SK-N-SH treated with all-trans-retinoic acid at 6 μM for 48 hours (cell line): ENCODE measurements at regions not wholly inside any gene's neighbourhood (a gene's known extent, or its start where the extent isn't known, plus 50 kb on each side); places are given as distances from the start of the nearest gene placed in this dataset.
A peak's percentile ranks its signal among the peaks of the same experiment; 100 is the strongest.

Experiments used
- ATAC-seq: fragments of 200-7000 bp; cut with Tn5 transposase; 3 replicates; pipeline ENCODE4 v1.9.1; 2020; ENCODE audit warnings: mild to moderate bottlenecking, moderate library complexity
- ARNTL ChIP-seq: fragments of 450-650 bp; formaldehyde crosslinking; IDR thresholded peaks from 2 replicates; pipeline ENCODE4 v1.5.0; 2020; ENCODE audit warnings: low read depth, mild to moderate bottlenecking, moderate library complexity, borderline replicate concordance
- BACH2 ChIP-seq: fragments of 250-450 bp; sonication (Bioruptor Pico); IDR thresholded peaks from 2 replicates; pipeline ENCODE4 v1.9.0; 2021; ENCODE audit warnings: mild to moderate bottlenecking, borderline replicate concordance
- CREB5 ChIP-seq: fragments of 250-450 bp; sonication (Bioruptor Pico); IDR thresholded peaks from 2 replicates; pipeline ENCODE4 v1.5.1; 2020; ENCODE audit warnings: low read depth, mild to moderate bottlenecking, moderate library complexity
- CSDC2 ChIP-seq: fragments of 250-450 bp; sonication (Bioruptor Pico); IDR thresholded peaks from 2 replicates; pipeline ENCODE4 v1.5.0; 2020; ENCODE audit warnings: mild to moderate bottlenecking, moderate library complexity
- ESRRG ChIP-seq: fragments of 250-450 bp; sonication (Bioruptor Pico); IDR thresholded peaks from 2 replicates; pipeline ENCODE4 v1.6.1; 2021; ENCODE audit warnings: mild to moderate bottlenecking
- ISL1 ChIP-seq: fragments of 250-450 bp; sonication (Bioruptor Pico); IDR thresholded peaks from 2 replicates; pipeline ENCODE4 v2.1.2; 2022; ENCODE audit warnings: mild to moderate bottlenecking, moderate library complexity
- OSR1 ChIP-seq: fragments of 250-450 bp; sonication (Bioruptor Pico); IDR thresholded peaks from 2 replicates; pipeline ENCODE4 v1.8.0; 2022; ENCODE audit warnings: moderate library complexity, mild to moderate bottlenecking, inconsistent platforms
- PATZ1 ChIP-seq: fragments of 250-450 bp; sonication (Bioruptor Pico); IDR thresholded peaks from 2 replicates; pipeline ENCODE4 v1.8.0; 2020; ENCODE audit warnings: mild to moderate bottlenecking, moderate library complexity, borderline replicate concordance
- PPARA ChIP-seq: fragments of 250-450 bp; sonication (Bioruptor Pico); IDR thresholded peaks from 2 replicates; pipeline ENCODE4 v1.5.0; 2020; ENCODE audit warnings: mild to moderate bottlenecking, borderline replicate concordance
- RARB ChIP-seq: fragments of 250-450 bp; sonication (Bioruptor Pico); IDR thresholded peaks from 2 replicates; pipeline ENCODE4 v1.8.0; 2021; ENCODE audit warnings: mild to moderate bottlenecking, moderate library complexity
- SNAI2 ChIP-seq: fragments of 250-450 bp; sonication (Bioruptor Pico); IDR thresholded peaks from 2 replicates; pipeline ENCODE4 v1.5.0; 2020; ENCODE audit warnings: mild to moderate bottlenecking, moderate library complexity
- TOX ChIP-seq: fragments of 250-450 bp; sonication (Bioruptor Pico); IDR thresholded peaks from 2 replicates; pipeline ENCODE4 v1.8.0; 2021; ENCODE audit warnings: mild to moderate bottlenecking, moderate library complexity, borderline replicate concordance
- TSHZ2 ChIP-seq: fragments of 250-450 bp; sonication (Bioruptor Pico); IDR thresholded peaks from 2 replicates; pipeline ENCODE4 v1.5.0; 2020; ENCODE audit warnings: mild to moderate bottlenecking, moderate library complexity
- ZC3H10 ChIP-seq: fragments of 250-450 bp; sonication (Bioruptor Pico); IDR thresholded peaks from 2 replicates; pipeline ENCODE4 v1.5.1; 2021; ENCODE audit warnings: mild to moderate bottlenecking, moderate library complexity
- ZFP30 ChIP-seq: fragments of 450-650 bp; formaldehyde crosslinking; IDR thresholded peaks from 2 replicates; pipeline ENCODE4 v1.5.0; 2022; ENCODE audit warnings: mild to moderate bottlenecking, moderate library complexity
- ZNF565 ChIP-seq: fragments of 450-650 bp; formaldehyde crosslinking; conservative IDR thresholded peaks from 2 replicates; pipeline ENCODE4 v1.5.0; 2020; ENCODE audit warnings: low read depth, mild to moderate bottlenecking, moderate library complexity
- ZNF8 ChIP-seq: fragments of 450-650 bp; formaldehyde crosslinking; IDR thresholded peaks from 2 replicates; pipeline ENCODE4 v1.5.0; 2020; ENCODE audit warnings: mild to moderate bottlenecking, moderate library complexity

DNA sequence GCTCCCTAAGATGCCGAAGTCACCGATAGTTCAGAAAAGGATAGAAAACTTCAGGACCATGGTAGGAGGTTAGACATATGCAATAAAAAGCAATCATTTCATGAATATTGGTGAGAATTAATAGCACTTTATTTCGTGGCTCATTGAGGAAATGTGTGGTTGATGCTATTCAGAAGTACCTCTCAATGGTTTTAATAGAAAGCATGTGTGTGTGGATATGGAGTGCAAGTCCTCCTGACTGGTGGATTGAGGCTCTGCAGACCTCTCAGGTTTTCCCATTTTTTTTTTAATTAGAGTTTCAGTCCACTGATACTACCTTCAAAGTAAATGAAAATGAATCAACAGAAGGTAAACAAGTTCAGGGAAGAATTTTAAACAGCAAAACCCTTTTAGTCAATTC lies 384.3 kb upstream of the RARB start (continued):
- no peak for TF ChIP-seq CSDC2 (CRISPR knock-in tag)
- TF ChIP-seq ZNF565 = no peak
- TF ChIP-seq ZNF8 = no peak
- TF ChIP-seq OSR1 = no peak
- no peak for TF ChIP-seq RARB (CRISPR knock-in tag)
- no peak for TF ChIP-seq BACH2 (CRISPR knock-in tag)
- TF ChIP-seq ZC3H10 (CRISPR knock-in tag) = no peak

DNA sequence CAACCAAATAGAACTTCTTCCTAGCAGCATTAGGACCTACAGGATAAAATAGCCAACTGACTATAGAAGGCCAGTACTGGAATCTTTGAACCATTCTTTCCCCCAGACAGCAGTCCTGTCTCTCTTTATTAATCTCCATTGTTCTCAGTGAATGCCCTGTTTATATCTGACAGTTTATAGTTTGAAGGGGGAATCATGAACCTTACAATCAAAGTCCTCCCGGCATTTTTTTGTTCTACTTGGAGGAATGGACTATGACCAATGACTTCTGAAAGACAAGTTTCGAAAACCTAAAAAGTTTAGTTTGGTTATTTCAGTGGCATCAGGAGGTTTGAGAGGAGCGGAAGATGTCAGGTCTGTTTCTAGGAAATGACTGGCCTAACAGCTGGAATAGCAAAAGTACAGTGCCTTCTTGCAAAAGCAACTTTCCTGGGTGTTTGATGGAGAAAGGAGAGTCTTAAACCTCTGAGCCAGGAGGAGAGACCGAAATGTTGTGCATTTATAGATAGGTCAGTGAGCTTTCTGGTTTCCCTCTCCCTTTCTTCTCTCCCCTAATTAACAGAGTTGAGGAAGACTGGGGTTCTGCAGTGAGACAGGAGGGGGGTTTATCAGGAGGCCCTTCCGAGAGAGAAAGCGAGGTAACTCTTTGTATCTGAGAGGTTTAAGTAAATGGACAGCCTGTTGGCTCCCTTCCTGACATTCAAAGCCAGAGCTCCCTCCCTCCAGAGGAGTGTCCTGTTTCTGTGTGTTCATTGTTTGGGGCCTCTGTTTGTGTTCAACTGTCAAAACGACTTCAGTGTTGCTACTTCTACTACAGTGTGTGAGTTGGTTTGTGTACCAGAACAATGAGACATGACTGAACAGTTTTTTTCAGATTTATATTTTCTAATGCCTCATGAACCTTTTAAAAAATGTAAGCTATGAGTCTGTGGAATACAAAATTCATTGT lies 383.0 kb upstream of the RARB start:
- TF ChIP-seq TOX (CRISPR knock-in tag) (0 out of 2 replicates have a peak, but pooled peaks have one; percentile 2), TSHZ2 (CRISPR knock-in tag) (no peak), ZFP30 (CRISPR knock-in tag) (no peak)

DNA sequence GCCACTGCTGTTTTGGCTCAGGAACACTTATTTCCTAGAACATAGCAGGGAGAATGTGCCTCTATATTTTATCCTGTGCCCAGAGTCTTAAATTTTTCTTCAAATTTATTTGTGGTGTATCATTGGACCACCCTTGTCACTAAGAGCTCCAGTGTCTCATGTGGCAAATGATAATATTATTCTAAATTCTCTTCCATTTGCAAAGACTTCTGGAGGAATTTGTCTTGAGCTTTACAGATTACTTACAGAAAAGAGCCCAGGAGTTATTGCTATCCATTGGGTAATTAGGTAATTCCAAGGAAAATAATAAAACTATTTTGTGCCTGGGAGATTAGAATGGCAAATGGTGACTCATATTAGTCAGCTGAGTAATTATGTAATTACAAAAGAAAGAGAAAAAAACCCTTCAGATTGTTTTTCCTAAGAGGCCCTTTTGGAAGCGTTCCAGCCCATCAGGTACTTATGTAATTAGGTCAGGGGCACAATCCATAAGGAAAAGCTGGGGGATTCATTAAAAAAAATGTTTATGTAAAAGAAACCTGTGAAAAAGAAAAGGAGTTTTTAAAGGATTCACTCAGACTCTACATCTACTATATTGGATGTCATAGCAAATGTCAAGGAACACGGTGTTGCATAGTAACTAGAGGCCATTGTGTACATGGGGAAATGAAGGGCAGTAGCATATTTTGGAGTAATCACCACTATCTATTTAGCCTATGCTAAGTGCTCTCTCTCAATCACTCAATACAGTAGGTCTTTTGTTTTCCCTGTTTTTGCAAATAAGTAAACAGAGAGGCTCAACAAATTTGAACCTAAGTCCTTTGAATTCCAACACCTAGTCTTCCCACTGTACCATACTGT lies 380.9 kb upstream of the RARB start:
- TF ChIP-seq ZC3H10 (CRISPR knock-in tag) = no peak
- no peak for TF ChIP-seq PATZ1 (CRISPR knock-in tag)
- peak; percentile 78 for TF ChIP-seq ISL1 (CRISPR knock-in tag)
- TF ChIP-seq, all 23 proteins: peak for 1
- ATAC-seq = no peak

More for the DNA sequence above, 383.0 kb upstream of the RARB start:
- peak; percentile 90 for ATAC-seq

DNA sequence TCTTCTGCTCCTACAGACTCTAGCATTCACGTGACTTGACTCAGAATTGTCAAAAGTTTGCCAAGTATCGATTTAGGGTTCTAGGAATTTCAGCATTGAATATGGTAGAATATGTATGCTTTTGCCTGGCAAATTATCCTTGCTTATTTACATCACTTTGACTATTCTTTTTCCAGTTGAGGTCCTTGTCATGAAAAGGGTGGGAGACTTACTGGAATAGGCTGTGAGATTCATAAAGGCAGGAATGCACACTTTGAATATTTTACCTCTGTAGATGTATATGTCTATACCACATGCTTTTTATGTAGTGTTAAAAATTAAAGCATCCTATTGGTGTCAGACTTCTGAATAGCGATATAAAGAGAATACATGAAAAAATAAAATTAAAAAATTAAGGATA lies 378.8 kb upstream of the RARB start:
- TF ChIP-seq ZNF565 (no peak), CSDC2 (CRISPR knock-in tag) (no peak), PPARA (CRISPR knock-in tag) (no peak), SNAI2 (CRISPR knock-in tag) (no peak), CREB5 (no peak), ARNTL (no peak), ESRRG (no peak), ZFP30 (CRISPR knock-in tag) (no peak)
- no peak for ATAC-seq

- TF ChIP-seq ZC3H10 (CRISPR knock-in tag) = no peak
- TF ChIP-seq, all 23 proteins: peak for 0
- no peak for ATAC-seq
These were observed 374.7 kb upstream of the RARB start for GRCh38 chr3:25053360-25053759.
